ENCODE measurements at regions not wholly inside any gene's neighbourhood (a gene's known extent, or its start where the extent isn't known, plus 50 kb on each side); places are given as distances from the start of the nearest gene placed in this dataset.

- TF ChIP-seq CTCF (IDR thresholded peaks at IDR 0.05; ENCODE audit: low read depth, low read length), result no peak
- no peak for TF ChIP-seq EZH2phosphoT487 (IDR thresholded peaks at IDR 0.05; ENCODE audit: low read depth)
Measured at GRCh38 chr5:93302711-93303110, 278.3 kb downstream of the NR2F1-AS1 start.

GRCh38 chr5:93300945-93301344 is 280.1 kb downstream of the NR2F1-AS1 start:
- Histone ChIP-seq H3K79me2 (ENCODE audit: low read length) (no peaks in the 10 kb centered on the region), H3K9me3 (ENCODE audit: insufficient read depth, low read length) (no peaks in the 10 kb centered on the region), H4K20me1 (ENCODE audit: insufficient read depth, low read length) (no peaks in the 10 kb centered on the region), H3K27me3 (ENCODE audit: low read depth, low read length) (no peaks in the 10 kb centered on the region), H2AFZ (ENCODE audit: low read depth, low read length) (no peak overlapping the region), H3K9ac (ENCODE audit: low read length) (no peak overlapping the region), H3K4me2 (ENCODE audit: low read length) (no peak overlapping the region), H3K4me3 (ENCODE audit: low read length) (no peak overlapping the region), H3K4me1 (ENCODE audit: low read length) (no peaks in the 10 kb centered on the region), H3K27ac (ENCODE audit: low read length) (no peak overlapping the region), H3K36me3 (replicated peaks; ENCODE audit: low read depth, low read length) (no peaks in the 10 kb centered on the region)
- TF ChIP-seq CTCF (IDR thresholded peaks at IDR 0.05; ENCODE audit: low read depth, low read length) (no peak), EZH2phosphoT487 (IDR thresholded peaks at IDR 0.05; ENCODE audit: low read depth) (no peak)

More at GRCh38 chr5:93302711-93303110, 278.3 kb downstream of the NR2F1-AS1 start:
- Histone ChIP-seq H3K79me2 (ENCODE audit: low read length) (no peaks in the 10 kb centered on the region), H3K4me1 (ENCODE audit: low read length) (no peaks in the 10 kb centered on the region), H3K27ac (ENCODE audit: low read length) (no peak overlapping the region), H4K20me1 (ENCODE audit: insufficient read depth, low read length) (no peaks in the 10 kb centered on the region), H3K4me3 (ENCODE audit: low read length) (no peak overlapping the region), H3K9me3 (ENCODE audit: insufficient read depth, low read length) (no peaks in the 10 kb centered on the region), H2AFZ (ENCODE audit: low read depth, low read length) (no peak overlapping the region), H3K4me2 (ENCODE audit: low read length) (no peak overlapping the region), H3K27me3 (ENCODE audit: low read depth, low read length) (no peaks in the 10 kb centered on the region), H3K36me3 (replicated peaks; ENCODE audit: low read depth, low read length) (no peaks in the 10 kb centered on the region), H3K9ac (ENCODE audit: low read length) (no peak overlapping the region)

- Histone ChIP-seq H3K4me3 (ENCODE audit: low read length) (no peak overlapping the region), H3K4me2 (ENCODE audit: low read length) (no peak overlapping the region), H4K20me1 (ENCODE audit: insufficient read depth, low read length) (no peaks in the 10 kb centered on the region), H3K9ac (ENCODE audit: low read length) (no peak overlapping the region), H3K27ac (ENCODE audit: low read length) (no peak overlapping the region), H3K9me3 (ENCODE audit: insufficient read depth, low read length) (no peaks in the 10 kb centered on the region), H3K36me3 (replicated peaks; ENCODE audit: low read depth, low read length) (no peaks in the 10 kb centered on the region), H3K27me3 (ENCODE audit: low read depth, low read length) (no peaks in the 10 kb centered on the region), H2AFZ (ENCODE audit: low read depth, low read length) (no peak overlapping the region), H3K4me1 (ENCODE audit: low read length) (no peaks in the 10 kb centered on the region), H3K79me2 (ENCODE audit: low read length) (no peaks in the 10 kb centered on the region)
- no peak for TF ChIP-seq EZH2phosphoT487 (IDR thresholded peaks at IDR 0.05; ENCODE audit: low read depth)
- TF ChIP-seq CTCF (IDR thresholded peaks at IDR 0.05; ENCODE audit: low read depth, low read length), result no peak
Measured at GRCh38 chr5:93300309-93300923, 280.6 kb downstream of the NR2F1-AS1 start.

- TF ChIP-seq EZH2phosphoT487 (IDR thresholded peaks at IDR 0.05; ENCODE audit: low read depth) (no peak), CTCF (IDR thresholded peaks at IDR 0.05; ENCODE audit: low read depth, low read length) (no peak)
- Histone ChIP-seq H3K4me1 (ENCODE audit: low read length) (no peaks in the 10 kb centered on the region), H3K4me3 (ENCODE audit: low read length) (no peak overlapping the region), H4K20me1 (ENCODE audit: insufficient read depth, low read length) (no peaks in the 10 kb centered on the region), H3K9ac (ENCODE audit: low read length) (no peak overlapping the region), H3K9me3 (ENCODE audit: insufficient read depth, low read length) (no peaks in the 10 kb centered on the region), H3K4me2 (ENCODE audit: low read length) (no peak overlapping the region), H2AFZ (ENCODE audit: low read depth, low read length) (no peak overlapping the region), H3K79me2 (ENCODE audit: low read length) (no peaks in the 10 kb centered on the region), H3K27ac (ENCODE audit: low read length) (no peak overlapping the region), H3K36me3 (replicated peaks; ENCODE audit: low read depth, low read length) (no peaks in the 10 kb centered on the region), H3K27me3 (ENCODE audit: low read depth, low read length) (no peaks in the 10 kb centered on the region)
Measured at GRCh38 chr5:93299681-93300308, 281.2 kb downstream of the NR2F1-AS1 start.

Data from OCI-LY3 (cell line).